Vagina (tissue), 2 donors: ENCODE measurements at regions not wholly inside any gene's neighbourhood (a gene's known extent, or its start where the extent isn't known, plus 50 kb on each side); places are given as distances from the start of the nearest gene placed in this dataset.

ENCODE experiments used
- DNase-seq, 2 donors: peaks; one replicate each; pipeline ENCODE4 v3.0.0-alpha.2; 2017; ENCODE audit errors: extremely low spot score in 2 of 2
- H3K27ac ChIP-seq: fragments of 200-600 bp; sonication (generic); one replicate; pipeline ENCODE4 v1.5.1; 2019
- H3K27me3 ChIP-seq: fragments of 200-600 bp; sonication (generic); one replicate; pipeline ENCODE4 v1.5.1; 2019
- H3K36me3 ChIP-seq, 2 donors: fragments of 200-600 bp; sonication (generic); one replicate each; pipeline ENCODE4 v1.5.1; 2017 to 2019
- H3K4me1 ChIP-seq: fragments of 200-600 bp; sonication (generic); one replicate; pipeline ENCODE4 v1.5.1; 2019
- H3K4me3 ChIP-seq, 2 donors: fragments of 200-600 bp; sonication (generic); 1 replicate in 1 of 2; 2 replicates in 1 of 2; pipeline ENCODE4 v1.5.1; 2016 to 2019
- H3K9me3 ChIP-seq: fragments of 200-600 bp; sonication (generic); one replicate; pipeline ENCODE4 v1.5.1; 2019
- CTCF ChIP-seq, 3 experiments: fragments of 450-650 bp in 2 of 3; fragments of 200-600 bp in 1 of 3; sonication (generic) in 1 of 3; IDR thresholded peaks; one replicate each; pipeline ENCODE4 v1.5.1; 2017 to 2019; ENCODE audit warnings: antibody characterized with exemption in 3 of 3, mild to moderate bottlenecking in 2 of 3, moderate library complexity in 2 of 3
- POLR2A ChIP-seq, 2 donors: fragments of 450-650 bp; IDR thresholded peaks; one replicate each; pipeline ENCODE4 v1.6.1; 2017; ENCODE audit warnings: antibody characterized with exemption in 2 of 2, mild to moderate bottlenecking in 2 of 2, moderate library complexity in 2 of 2
- POLR2AphosphoS5 ChIP-seq, 2 donors: sonication (generic); formaldehyde crosslinking; IDR thresholded peaks; one replicate each; pipeline ENCODE4 v1.9.0; 2017; ENCODE audit warnings: antibody characterized with exemption in 2 of 2, mild to moderate bottlenecking in 2 of 2, low read depth in 1 of 2; ENCODE audit not compliant: insufficient read depth in 1 of 2
- intact Hi-C: fragments of 100-400 bp; cut with DNase I; formaldehyde crosslinking; loops from one replicate; pipeline ENCODE4 v1.15.1; 2023

DNA sequence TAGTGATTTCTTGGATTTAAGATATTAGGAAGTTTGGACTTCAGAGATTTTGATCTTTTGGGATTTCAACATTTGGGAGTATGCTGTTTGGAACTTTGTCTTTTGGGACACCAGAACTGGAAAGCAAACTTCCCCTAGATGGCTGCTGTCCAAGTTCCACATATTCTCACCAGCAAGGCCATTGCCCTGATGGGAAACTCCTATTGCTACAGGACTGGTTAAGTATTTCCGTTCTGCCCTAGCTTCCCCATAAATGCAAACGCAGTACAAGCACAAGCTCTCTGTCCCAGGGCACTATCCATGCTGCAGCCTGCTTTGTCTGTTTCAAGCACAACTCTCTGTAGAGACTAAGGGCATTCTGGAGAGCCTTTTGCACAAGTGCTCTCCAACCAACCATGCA is 79.3 kb upstream of the SLC25A13 start:
- Histone ChIP-seq H3K4me1 (no peaks in the 10 kb centered on the region), H3K27me3 (no peaks in the 10 kb centered on the region), H3K4me3 (no peak overlapping the region), H3K9me3 (no peaks in the 10 kb centered on the region), H3K36me3 (no peaks in the 10 kb centered on the region), H3K27ac (no peak overlapping the region)
- TF ChIP-seq POLR2AphosphoS5 (IDR thresholded peaks at IDR 0.05; ENCODE audit: insufficient read depth in 1 of 2, low read depth in 1 of 2), result no peak
- TF ChIP-seq POLR2A (IDR thresholded peaks at IDR 0.05), result no peak
- TF ChIP-seq CTCF (IDR thresholded peaks at IDR 0.05), result no peak
- DNase-seq, result no peak
- intact Hi-C loops, result no loop called here

- DNase-seq, result no peak
- H3K27me3 ChIP-seq, result no peaks in the 10 kb centered on the region
- H3K9me3 ChIP-seq, result no peaks in the 10 kb centered on the region
- no peak for TF ChIP-seq POLR2A (IDR thresholded peaks at IDR 0.05)
- TF ChIP-seq POLR2AphosphoS5 (IDR thresholded peaks at IDR 0.05; ENCODE audit: insufficient read depth in 1 of 2, low read depth in 1 of 2), result no peak
- TF ChIP-seq CTCF (IDR thresholded peaks at IDR 0.05), result no peak
- H3K4me1 ChIP-seq, result no peaks in the 10 kb centered on the region
- intact Hi-C loops, result no loop called here
- no peak overlapping the region for H3K4me3 ChIP-seq
- no peak overlapping the region for H3K27ac ChIP-seq
- no peaks in the 10 kb centered on the region for H3K36me3 ChIP-seq
Observed at GRCh38 chr7:96400518-96400917, 78.6 kb upstream of the SLC25A13 start.

GRCh38 chr7:96400001-96400400 is 78.1 kb upstream of the SLC25A13 start:
- TF ChIP-seq POLR2A (IDR thresholded peaks at IDR 0.05) (no peak), CTCF (IDR thresholded peaks at IDR 0.05) (no peak)
- Histone ChIP-seq H3K36me3 (no peaks in the 10 kb centered on the region), H3K4me3 (no peak overlapping the region), H3K4me1 (no peaks in the 10 kb centered on the region), H3K27ac (no peak overlapping the region), H3K9me3 (no peaks in the 10 kb centered on the region), H3K27me3 (no peaks in the 10 kb centered on the region)
- no peak for DNase-seq
- intact Hi-C loops, result no loop called here

- intact Hi-C loops, result loop anchor here (2.0 kb wide), 1 partner anchor 33 kb away; no protein-coding TSS in a partner anchor
- no peak for TF ChIP-seq POLR2AphosphoS5 (IDR thresholded peaks at IDR 0.05; ENCODE audit: insufficient read depth in 1 of 2, low read depth in 1 of 2)
- TF ChIP-seq POLR2A (IDR thresholded peaks at IDR 0.05), result no peak
- Histone ChIP-seq H3K9me3 (no peaks in the 10 kb centered on the region), H3K27me3 (no peaks in the 10 kb centered on the region), H3K4me1 (no peaks in the 10 kb centered on the region), H3K27ac (no peak overlapping the region), H3K36me3 (no peaks in the 10 kb centered on the region), H3K4me3 (no peak overlapping the region)
- no peak for DNase-seq
Observed at GRCh38 chr7:96397936-96398598, 76.2 kb upstream of the SLC25A13 start.

- H3K9me3 ChIP-seq, result no peaks in the 10 kb centered on the region
- H3K4me1 ChIP-seq, result no peaks in the 10 kb centered on the region
- TF ChIP-seq POLR2A (IDR thresholded peaks at IDR 0.05), result no peak
- no peak for TF ChIP-seq POLR2AphosphoS5 (IDR thresholded peaks at IDR 0.05; ENCODE audit: insufficient read depth in 1 of 2, low read depth in 1 of 2)
- TF ChIP-seq CTCF (IDR thresholded peaks at IDR 0.05), result no peak
- H3K4me3 ChIP-seq, result no peak overlapping the region
- no peaks in the 10 kb centered on the region for H3K27me3 ChIP-seq
- DNase-seq, result no peak
- H3K27ac ChIP-seq, result no peak overlapping the region
- intact Hi-C loops, result no loop called here
- no peaks in the 10 kb centered on the region for H3K36me3 ChIP-seq
Observed at GRCh38 chr7:96388620-96389383, 66.9 kb upstream of the SLC25A13 start.
